ENCODE measurements at regions not wholly inside any gene's neighbourhood (a gene's known extent, or its start where the extent isn't known, plus 50 kb on each side); places are given as distances from the start of the nearest gene placed in this dataset.

- Histone ChIP-seq H3K9me3 (ENCODE audit: low read depth) (no peaks in the 10 kb centered on the region), H3K4me1 (ENCODE audit: insufficient read depth) (peaks cover 18% of the 10 kb centered on the region), H2AFZ (no peak overlapping the region), H3K27ac (no peak overlapping the region), H3K9me2 (replicated peaks; ENCODE audit: insufficient read depth) (no peaks in the 10 kb centered on the region), H3K4me2 (no peak overlapping the region), H3K79me2 (no peaks in the 10 kb centered on the region), H4K20me1 (ENCODE audit: insufficient read depth, poor library complexity, severe bottlenecking) (no peaks in the 10 kb centered on the region), H3K36me3 (replicated peaks; ENCODE audit: insufficient read depth, low read depth) (no peaks in the 10 kb centered on the region), H3K4me3 (no peak overlapping the region), H3K27me3 (no peaks in the 10 kb centered on the region)
- no peak for DNase-seq (ENCODE audit: low spot score)
- 80% methylated on average over 3 of the region's 3 CpGs for WGBS (ENCODE audit: low lambda C conversion rate, missing lambda C conversion rate)
- no peak for TF ChIP-seq EZH2phosphoT487 (IDR thresholded peaks at IDR 0.05; ENCODE audit: low read depth, severe bottlenecking, unreplicated experiment)
These were observed 51.1 kb upstream of the NCOA1 start for GRCh38 chr2:24439971-24440340.

- H3K4me2 ChIP-seq = no peak overlapping the region
- DNase-seq (ENCODE audit: low spot score) = no peak
- no peaks in the 10 kb centered on the region for H3K9me2 ChIP-seq (replicated peaks; ENCODE audit: insufficient read depth)
- no peaks in the 10 kb centered on the region for H4K20me1 ChIP-seq (ENCODE audit: insufficient read depth, poor library complexity, severe bottlenecking)
- 87% methylated on average over 4 of the region's 4 CpGs for WGBS (ENCODE audit: low lambda C conversion rate, missing lambda C conversion rate)
- no peak overlapping the region for H2AFZ ChIP-seq
- H3K79me2 ChIP-seq = no peaks in the 10 kb centered on the region
- H3K4me3 ChIP-seq = no peak overlapping the region
- peaks cover 22% of the 10 kb centered on the region for H3K4me1 ChIP-seq (ENCODE audit: insufficient read depth)
- no peaks in the 10 kb centered on the region for H3K36me3 ChIP-seq (replicated peaks; ENCODE audit: insufficient read depth, low read depth)
- H3K9me3 ChIP-seq (ENCODE audit: low read depth) = no peaks in the 10 kb centered on the region
- no peaks in the 10 kb centered on the region for H3K27me3 ChIP-seq
- TF ChIP-seq, protein P1, sequence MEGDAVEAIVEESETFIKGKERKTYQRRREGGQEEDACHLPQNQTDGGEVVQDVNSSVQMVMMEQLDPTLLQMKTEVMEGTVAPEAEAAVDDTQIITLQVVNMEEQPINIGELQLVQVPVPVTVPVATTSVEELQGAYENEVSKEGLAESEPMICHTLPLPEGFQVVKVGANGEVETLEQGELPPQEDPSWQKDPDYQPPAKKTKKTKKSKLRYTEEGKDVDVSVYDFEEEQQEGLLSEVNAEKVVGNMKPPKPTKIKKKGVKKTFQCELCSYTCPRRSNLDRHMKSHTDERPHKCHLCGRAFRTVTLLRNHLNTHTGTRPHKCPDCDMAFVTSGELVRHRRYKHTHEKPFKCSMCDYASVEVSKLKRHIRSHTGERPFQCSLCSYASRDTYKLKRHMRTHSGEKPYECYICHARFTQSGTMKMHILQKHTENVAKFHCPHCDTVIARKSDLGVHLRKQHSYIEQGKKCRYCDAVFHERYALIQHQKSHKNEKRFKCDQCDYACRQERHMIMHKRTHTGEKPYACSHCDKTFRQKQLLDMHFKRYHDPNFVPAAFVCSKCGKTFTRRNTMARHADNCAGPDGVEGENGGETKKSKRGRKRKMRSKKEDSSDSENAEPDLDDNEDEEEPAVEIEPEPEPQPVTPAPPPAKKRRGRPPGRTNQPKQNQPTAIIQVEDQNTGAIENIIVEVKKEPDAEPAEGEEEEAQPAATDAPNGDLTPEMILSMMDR (IDR thresholded peaks at IDR 0.05; ENCODE audit: poor library complexity) = no peak
- no peak for TF ChIP-seq EZH2 (IDR thresholded peaks at IDR 0.05; ENCODE audit: borderline replicate concordance)
- no peak overlapping the region for H3K27ac ChIP-seq
These were observed 51.6 kb upstream of the NCOA1 start for GRCh38 chr2:24439280-24439970.

GRCh38 chr2:24438106-24438505, 52.9 kb upstream of the NCOA1 start:
- no peak overlapping the region for H3K4me2 ChIP-seq
- no peaks in the 10 kb centered on the region for H3K79me2 ChIP-seq
- TF ChIP-seq, protein P1 (IDR thresholded peaks at IDR 0.05; ENCODE audit: poor library complexity) = no peak
- no peak for TF ChIP-seq EZH2phosphoT487 (IDR thresholded peaks at IDR 0.05; ENCODE audit: low read depth, severe bottlenecking, unreplicated experiment)
- no peak for TF ChIP-seq EZH2 (IDR thresholded peaks at IDR 0.05; ENCODE audit: borderline replicate concordance)
- H2AFZ ChIP-seq = no peak overlapping the region
- no peaks in the 10 kb centered on the region for H3K9me2 ChIP-seq (replicated peaks; ENCODE audit: insufficient read depth)
- H3K9me3 ChIP-seq (ENCODE audit: low read depth) = no peaks in the 10 kb centered on the region
- no peak overlapping the region for H3K27ac ChIP-seq
- H3K36me3 ChIP-seq (replicated peaks; ENCODE audit: insufficient read depth, low read depth) = no peaks in the 10 kb centered on the region
- H3K4me3 ChIP-seq = no peak overlapping the region
- H4K20me1 ChIP-seq (ENCODE audit: insufficient read depth, poor library complexity, severe bottlenecking) = no peaks in the 10 kb centered on the region
- peaks cover 22% of the 10 kb centered on the region for H3K4me1 ChIP-seq (ENCODE audit: insufficient read depth)
- no peaks in the 10 kb centered on the region for H3K27me3 ChIP-seq
- DNase-seq (ENCODE audit: low spot score) = no peak

DNA sequence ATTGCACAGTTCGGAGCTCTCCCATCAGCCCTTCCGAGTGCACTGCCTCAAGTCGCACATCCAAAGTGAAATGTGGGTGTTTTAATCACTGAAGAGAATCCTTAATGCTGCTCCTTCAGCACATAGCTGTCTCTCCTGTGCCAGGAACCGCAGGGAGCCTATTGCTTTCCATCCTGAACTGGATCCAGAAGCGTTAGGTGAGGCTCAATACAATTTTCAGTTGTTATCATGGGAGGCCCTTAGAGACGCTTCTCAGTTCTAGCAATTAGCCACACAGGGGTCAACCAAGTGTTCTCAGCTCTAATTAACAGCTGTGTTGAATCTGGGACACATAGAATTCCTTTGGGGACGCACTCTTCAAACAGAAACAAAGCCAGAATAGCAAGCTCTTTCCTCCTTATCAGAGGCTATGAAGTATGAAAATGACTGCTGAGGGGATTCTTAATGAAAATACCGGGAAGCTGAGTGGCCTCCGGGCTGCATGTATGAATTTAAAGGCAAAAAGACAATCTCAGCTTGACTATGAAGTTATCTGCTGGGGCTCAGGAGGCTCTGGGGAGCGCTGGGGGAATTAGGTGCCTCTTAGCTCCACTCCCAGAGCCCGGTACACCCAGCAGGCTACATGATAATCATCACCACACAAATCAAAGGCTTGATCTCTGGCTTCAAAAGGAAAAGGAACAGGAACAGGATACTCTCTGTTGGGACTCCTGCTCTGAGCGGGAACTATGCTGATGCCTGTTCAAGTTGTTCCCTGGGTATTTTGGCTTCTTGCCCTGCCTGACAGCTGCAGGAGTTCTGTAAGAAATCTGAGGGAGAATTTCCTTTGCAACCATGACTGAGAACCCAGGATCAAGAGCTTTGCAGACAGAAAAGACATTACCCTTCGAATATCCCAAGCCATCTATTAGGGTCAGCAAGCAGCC, 55.4 kb upstream of the NCOA1 start:
- WGBS (ENCODE audit: low lambda C conversion rate, missing lambda C conversion rate) = 66% methylated on average over 13 of the region's 13 CpGs
- peak; percentile 70 for DNase-seq (ENCODE audit: low spot score)
- H3K79me2 ChIP-seq = no peaks in the 10 kb centered on the region
- peak overlapping the region; percentile 65 for H3K27ac ChIP-seq
- no peak overlapping the region for H3K4me3 ChIP-seq
- no peaks in the 10 kb centered on the region for H3K9me3 ChIP-seq (ENCODE audit: low read depth)
- H3K9me2 ChIP-seq (replicated peaks; ENCODE audit: insufficient read depth) = no peaks in the 10 kb centered on the region
- peaks cover 22% of the 10 kb centered on the region for H3K4me1 ChIP-seq (ENCODE audit: insufficient read depth)
- H3K36me3 ChIP-seq (replicated peaks; ENCODE audit: insufficient read depth, low read depth) = no peaks in the 10 kb centered on the region
- H2AFZ ChIP-seq = peak overlapping the region; percentile 30
- TF ChIP-seq EZH2phosphoT487 (IDR thresholded peaks at IDR 0.05; ENCODE audit: low read depth, severe bottlenecking, unreplicated experiment) (no peak), EZH2 (IDR thresholded peaks at IDR 0.05; ENCODE audit: borderline replicate concordance) (no peak)
- TF ChIP-seq, protein P1 (IDR thresholded peaks at IDR 0.05; ENCODE audit: poor library complexity) = no peak
- H3K4me2 ChIP-seq = peak overlapping the region; percentile 62
- H3K27me3 ChIP-seq = no peaks in the 10 kb centered on the region
- H4K20me1 ChIP-seq (ENCODE audit: insufficient read depth, poor library complexity, severe bottlenecking) = no peaks in the 10 kb centered on the region
